ENCODE measurements at regions not wholly inside any gene's neighbourhood (a gene's known extent, or its start where the extent isn't known, plus 50 kb on each side); places are given as distances from the start of the nearest gene placed in this dataset.

DNA sequence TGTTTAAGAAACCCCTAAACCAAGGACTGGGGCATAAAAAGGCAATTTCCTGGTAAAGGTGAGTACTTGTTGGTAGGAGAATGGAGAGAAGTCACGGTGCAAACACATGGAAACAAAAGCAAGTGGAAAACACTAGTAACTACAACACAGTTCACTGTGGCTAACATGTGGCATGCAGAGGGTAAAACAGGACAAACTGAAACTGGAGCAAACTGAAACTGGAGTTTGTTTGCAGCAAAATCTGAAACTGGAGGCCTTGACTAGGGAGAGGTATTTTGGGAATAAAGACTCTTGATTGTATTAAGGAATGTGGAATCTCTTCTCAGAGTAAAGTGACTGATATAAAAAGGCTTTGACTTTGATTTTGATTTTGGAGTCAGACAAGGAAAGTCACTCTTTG, 376.3 kb upstream of the PRMT6 start:
- TF ChIP-seq, protein P1, sequence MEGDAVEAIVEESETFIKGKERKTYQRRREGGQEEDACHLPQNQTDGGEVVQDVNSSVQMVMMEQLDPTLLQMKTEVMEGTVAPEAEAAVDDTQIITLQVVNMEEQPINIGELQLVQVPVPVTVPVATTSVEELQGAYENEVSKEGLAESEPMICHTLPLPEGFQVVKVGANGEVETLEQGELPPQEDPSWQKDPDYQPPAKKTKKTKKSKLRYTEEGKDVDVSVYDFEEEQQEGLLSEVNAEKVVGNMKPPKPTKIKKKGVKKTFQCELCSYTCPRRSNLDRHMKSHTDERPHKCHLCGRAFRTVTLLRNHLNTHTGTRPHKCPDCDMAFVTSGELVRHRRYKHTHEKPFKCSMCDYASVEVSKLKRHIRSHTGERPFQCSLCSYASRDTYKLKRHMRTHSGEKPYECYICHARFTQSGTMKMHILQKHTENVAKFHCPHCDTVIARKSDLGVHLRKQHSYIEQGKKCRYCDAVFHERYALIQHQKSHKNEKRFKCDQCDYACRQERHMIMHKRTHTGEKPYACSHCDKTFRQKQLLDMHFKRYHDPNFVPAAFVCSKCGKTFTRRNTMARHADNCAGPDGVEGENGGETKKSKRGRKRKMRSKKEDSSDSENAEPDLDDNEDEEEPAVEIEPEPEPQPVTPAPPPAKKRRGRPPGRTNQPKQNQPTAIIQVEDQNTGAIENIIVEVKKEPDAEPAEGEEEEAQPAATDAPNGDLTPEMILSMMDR (IDR thresholded peaks at IDR 0.05; ENCODE audit: insufficient read depth in 1 of 2, low read depth in 1 of 2, low read length in 1 of 2, severe bottlenecking in 1 of 2, unreplicated experiment in 1 of 2), result no peak
- Mint-ChIP-seq H3K4me1 (ENCODE audit: low read depth, unreplicated experiment) (no peaks in the 10 kb centered on the region), H3K27me3 (ENCODE audit: insufficient read depth, unreplicated experiment) (peaks cover 3% of the 10 kb centered on the region), H3K4me3 (ENCODE audit: unreplicated experiment) (no peak overlapping the region), H3K27ac (ENCODE audit: unreplicated experiment) (no peak overlapping the region), H3K9me3 (ENCODE audit: unreplicated experiment) (no peaks in the 10 kb centered on the region), H3K36me3 (ENCODE audit: insufficient read depth, unreplicated experiment) (no peaks in the 10 kb centered on the region)
- ChIA-PET CTCF (no interaction called here), POLR2A (no interaction called here)
- H3K9me3 ChIP-seq, result no peaks in the 10 kb centered on the region
- no peaks in the 10 kb centered on the region for H3K36me3 ChIP-seq (ENCODE audit: control insufficient read depth, insufficient read depth, low read length)
- no TSS peak for BruUV-seq (replicated peaks)
- H3K27me3 ChIP-seq (replicated peaks; ENCODE audit: control insufficient read depth, insufficient read depth, low read length), result no peaks in the 10 kb centered on the region
- no peak overlapping the region for H3K4me3 ChIP-seq (ENCODE audit: low read depth, low read length)
- DNase-seq, result no peak
- no peaks in the 10 kb centered on the region for H3K4me1 ChIP-seq
- intact Hi-C loops (cut with micrococcal nuclease; ENCODE audit: unreplicated experiment), result no loop called here

DNA sequence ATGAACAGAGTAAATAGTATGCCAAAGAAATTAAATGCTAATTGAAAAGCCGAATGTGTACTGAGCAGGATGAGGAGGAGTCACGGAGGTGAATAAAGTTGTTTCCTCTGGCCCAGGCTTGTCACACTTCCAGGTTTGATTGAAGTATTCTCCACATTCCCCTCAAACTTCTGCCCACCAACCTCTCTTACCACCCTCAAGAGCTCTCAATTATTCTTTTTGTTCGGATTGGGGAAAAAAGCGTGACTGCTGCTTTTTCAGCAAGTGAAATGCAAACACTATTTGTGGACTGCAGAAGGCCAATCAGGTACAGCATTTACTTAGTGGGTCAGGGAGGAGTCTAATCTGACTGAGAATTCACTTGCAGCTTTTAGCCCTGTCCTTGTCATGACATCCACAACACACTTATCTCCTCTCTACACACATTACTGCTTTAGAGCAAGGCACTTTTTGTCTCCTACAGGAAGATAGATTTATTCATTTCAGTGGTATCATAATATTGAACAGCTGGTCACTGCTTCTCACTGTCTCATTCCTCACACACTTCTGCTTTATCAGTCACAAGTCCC, 375.6 kb upstream of the PRMT6 start:
- H3K9me3 Mint-ChIP-seq (ENCODE audit: unreplicated experiment), result no peaks in the 10 kb centered on the region
- H3K27me3 Mint-ChIP-seq (ENCODE audit: insufficient read depth, unreplicated experiment), result peaks cover 3% of the 10 kb centered on the region
- no peaks in the 10 kb centered on the region for H3K9me3 ChIP-seq
- H3K27ac Mint-ChIP-seq (ENCODE audit: unreplicated experiment), result no peak overlapping the region
- H3K4me3 ChIP-seq (ENCODE audit: low read depth, low read length), result no peak overlapping the region
- BruUV-seq (replicated peaks), result no TSS peak
- TF ChIP-seq, protein P1 (IDR thresholded peaks at IDR 0.05; ENCODE audit: insufficient read depth in 1 of 2, low read depth in 1 of 2, low read length in 1 of 2, severe bottlenecking in 1 of 2, unreplicated experiment in 1 of 2), result no peak
- H3K36me3 Mint-ChIP-seq (ENCODE audit: insufficient read depth, unreplicated experiment), result no peaks in the 10 kb centered on the region
- no peak for DNase-seq
- H3K4me1 ChIP-seq, result no peaks in the 10 kb centered on the region
- H3K4me1 Mint-ChIP-seq (ENCODE audit: low read depth, unreplicated experiment), result no peaks in the 10 kb centered on the region
- intact Hi-C loops (cut with micrococcal nuclease; ENCODE audit: unreplicated experiment), result no loop called here
- POLR2A ChIA-PET, result no interaction called here
- CTCF ChIA-PET, result no interaction called here
- H3K36me3 ChIP-seq (ENCODE audit: control insufficient read depth, insufficient read depth, low read length), result no peaks in the 10 kb centered on the region
- H3K27me3 ChIP-seq (replicated peaks; ENCODE audit: control insufficient read depth, insufficient read depth, low read length), result no peaks in the 10 kb centered on the region
- H3K4me3 Mint-ChIP-seq (ENCODE audit: unreplicated experiment), result no peak overlapping the region

- H3K4me1 Mint-ChIP-seq (ENCODE audit: low read depth, unreplicated experiment), result no peaks in the 10 kb centered on the region
- ChIA-PET POLR2A (no interaction called here), CTCF (no interaction called here)
- H3K4me3 ChIP-seq (ENCODE audit: low read depth, low read length), result no peak overlapping the region
- H3K36me3 Mint-ChIP-seq (ENCODE audit: insufficient read depth, unreplicated experiment), result no peaks in the 10 kb centered on the region
- no peaks in the 10 kb centered on the region for H3K27me3 ChIP-seq (replicated peaks; ENCODE audit: control insufficient read depth, insufficient read depth, low read length)
- no peak overlapping the region for H3K27ac Mint-ChIP-seq (ENCODE audit: unreplicated experiment)
- no peaks in the 10 kb centered on the region for H3K36me3 ChIP-seq (ENCODE audit: control insufficient read depth, insufficient read depth, low read length)
- BruUV-seq (replicated peaks), result no TSS peak
- no peak overlapping the region for H3K4me3 Mint-ChIP-seq (ENCODE audit: unreplicated experiment)
- DNase-seq, result no peak
- H3K27me3 Mint-ChIP-seq (ENCODE audit: insufficient read depth, unreplicated experiment), result peaks cover 3% of the 10 kb centered on the region
- H3K4me1 ChIP-seq, result no peaks in the 10 kb centered on the region
- TF ChIP-seq, protein P1 (IDR thresholded peaks at IDR 0.05; ENCODE audit: insufficient read depth in 1 of 2, low read depth in 1 of 2, low read length in 1 of 2, severe bottlenecking in 1 of 2, unreplicated experiment in 1 of 2), result no peak
- H3K9me3 Mint-ChIP-seq (ENCODE audit: unreplicated experiment), result no peaks in the 10 kb centered on the region
- H3K9me3 ChIP-seq, result no peaks in the 10 kb centered on the region
- intact Hi-C loops (cut with micrococcal nuclease; ENCODE audit: unreplicated experiment), result no loop called here
Measured at GRCh38 chr1:106681939-106682522, 374.4 kb upstream of the PRMT6 start.
